Activated CD8-positive, alpha-beta memory T cell treated with anti-CD3 and anti-CD28 coated beads for 36 hours (primary cell): ENCODE measurements at regions not wholly inside any gene's neighbourhood (a gene's known extent, or its start where the extent isn't known, plus 50 kb on each side); places are given as distances from the start of the nearest gene placed in this dataset.
"Not testable (repeated sequence)": the region's sequence is repeated elsewhere in the genome, so short reads cannot be mapped to it uniquely, and the experiment has no call there.

Source experiments
- CTCF ChIA-PET: fragments of 350-600 bp; sonication (Branson Sonifier 250); formaldehyde crosslinking; loops from one replicate; lab custom pipeline; 2021; ENCODE audit warnings: antibody characterized with exemption; lab: Charles Lee
- POLR2A ChIA-PET: fragments of 350-600 bp; sonication (Branson Sonifier 250); formaldehyde crosslinking; loops from one replicate; lab custom pipeline; 2021; ENCODE audit warnings: antibody characterized with exemption; lab: Charles Lee

DNA sequence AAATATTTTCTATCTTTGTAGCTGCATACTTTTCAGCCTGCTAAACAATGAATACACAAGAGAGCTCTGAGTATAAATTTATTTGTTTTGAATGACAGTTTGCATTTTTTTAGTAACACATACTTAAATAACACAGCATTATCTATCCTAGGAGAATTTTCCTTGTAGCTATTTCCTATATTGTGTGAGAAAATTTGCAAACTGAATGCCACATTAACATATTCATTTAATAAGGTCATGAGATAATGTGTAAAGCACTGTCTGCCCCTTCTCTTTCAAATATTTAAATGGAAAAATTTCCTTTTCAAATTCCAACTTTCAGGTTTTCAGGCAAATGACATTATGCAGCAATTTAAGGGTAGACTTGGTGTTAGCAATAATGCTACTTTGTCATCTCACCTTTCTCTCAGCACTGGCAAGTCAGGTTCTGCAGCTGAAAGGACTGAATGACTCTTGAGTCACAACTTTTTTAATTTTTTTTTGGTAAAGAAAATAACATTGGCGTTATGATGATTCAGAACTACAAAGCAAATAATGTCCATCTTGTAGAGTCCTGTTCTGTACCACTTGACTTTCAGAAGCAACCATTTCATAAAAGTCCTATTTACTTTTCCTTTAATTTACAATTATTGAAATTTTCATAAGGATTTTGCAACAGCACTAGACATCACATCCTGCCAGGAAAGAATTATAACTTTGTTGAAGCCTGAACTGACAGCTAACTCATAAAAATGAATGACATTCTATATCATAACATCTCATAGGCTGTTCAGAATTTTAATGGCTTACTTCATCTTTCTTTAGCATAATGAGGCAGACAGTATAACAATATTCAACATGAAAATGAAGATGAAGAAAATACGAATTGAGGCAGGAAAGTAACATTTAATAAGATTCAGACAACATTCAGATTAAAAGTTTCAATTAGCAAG lies 681.6 kb upstream of the SEMA6D start:
- POLR2A ChIA-PET, result no interaction called here

DNA sequence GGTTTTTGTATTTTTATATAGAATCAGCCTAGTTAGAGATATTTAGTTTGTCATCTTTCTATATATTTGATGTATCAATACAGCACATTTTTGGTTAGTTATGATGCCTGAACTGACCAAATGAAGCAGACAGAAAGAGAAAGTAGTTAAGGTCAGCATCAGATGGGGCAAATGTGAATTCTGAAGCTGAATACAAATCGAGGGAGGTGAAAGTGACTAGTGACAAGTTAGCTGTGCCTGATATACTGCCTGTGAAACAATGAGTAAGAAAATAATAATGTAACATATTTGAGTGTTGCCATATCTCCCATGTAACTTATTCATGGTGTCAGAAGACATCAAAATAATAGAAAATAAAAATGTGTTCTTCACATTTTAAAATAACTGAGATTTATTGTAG lies 680.3 kb upstream of the SEMA6D start:
- ChIA-PET POLR2A (no interaction called here), CTCF (no interaction called here)

More for the DNA sequence above, 681.6 kb upstream of the SEMA6D start:
- CTCF ChIA-PET, result no interaction called here

DNA sequence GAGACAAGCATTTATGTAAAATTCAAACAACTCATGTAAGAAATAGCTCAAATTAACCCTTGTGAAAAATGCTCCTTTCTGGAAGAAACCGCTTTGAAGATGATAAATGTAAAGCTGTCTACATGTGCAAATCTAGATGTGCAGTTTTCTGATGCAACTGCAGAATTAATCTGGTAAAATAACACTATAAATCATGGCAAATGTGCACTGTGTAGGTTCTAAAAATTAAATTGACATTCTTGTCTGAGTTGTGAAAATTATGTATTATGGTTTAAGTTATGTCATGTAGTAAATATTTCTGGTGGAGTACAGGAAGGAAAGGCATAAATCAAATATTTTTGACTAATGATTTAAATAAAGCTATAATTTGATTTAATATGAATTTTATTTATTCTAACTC lies 678.1 kb upstream of the SEMA6D start:
- ChIA-PET POLR2A (no interaction called here), CTCF (no interaction called here)

DNA sequence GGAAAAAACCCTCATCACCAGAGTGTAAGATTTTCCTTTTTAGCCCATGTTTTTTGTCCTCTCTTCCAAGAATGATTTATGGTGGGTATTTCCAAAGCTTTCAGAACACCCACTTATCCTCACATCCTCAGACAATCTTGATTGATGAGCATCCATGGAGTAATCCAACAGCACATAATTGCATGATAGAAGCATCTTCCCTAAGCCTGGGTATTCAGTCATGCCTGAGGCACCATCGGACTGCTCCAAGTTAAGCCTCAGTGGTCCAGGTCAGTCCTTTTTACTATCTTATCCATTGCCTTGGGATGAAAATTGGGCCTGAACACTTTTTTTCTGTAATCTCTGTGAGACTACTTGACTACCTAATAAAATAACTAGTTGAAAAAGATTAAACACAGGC lies 676.0 kb upstream of the SEMA6D start:
- POLR2A ChIA-PET, result no interaction called here
- CTCF ChIA-PET, result no interaction called here

DNA sequence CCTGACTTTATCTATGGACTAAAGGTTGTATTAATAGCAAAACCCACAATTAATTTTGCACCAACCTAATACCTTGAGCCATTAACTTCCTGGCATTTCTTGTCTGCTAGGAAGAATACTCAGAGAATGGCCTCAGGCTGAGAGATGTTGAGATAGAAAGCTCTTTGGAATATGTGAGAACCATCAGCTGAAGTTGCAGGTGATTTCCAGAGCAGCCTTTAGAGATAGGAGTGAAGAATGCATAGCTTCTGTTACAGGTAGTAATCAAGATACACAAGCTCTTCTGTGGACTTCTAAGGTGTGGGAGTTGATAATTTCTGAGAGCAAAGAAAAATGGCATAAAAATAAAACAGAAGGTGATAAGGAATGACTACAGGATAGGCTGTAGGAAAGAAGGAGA lies 669.3 kb upstream of the SEMA6D start:
- POLR2A ChIA-PET, CTCF ChIA-PET: not testable (repeated sequence)

DNA sequence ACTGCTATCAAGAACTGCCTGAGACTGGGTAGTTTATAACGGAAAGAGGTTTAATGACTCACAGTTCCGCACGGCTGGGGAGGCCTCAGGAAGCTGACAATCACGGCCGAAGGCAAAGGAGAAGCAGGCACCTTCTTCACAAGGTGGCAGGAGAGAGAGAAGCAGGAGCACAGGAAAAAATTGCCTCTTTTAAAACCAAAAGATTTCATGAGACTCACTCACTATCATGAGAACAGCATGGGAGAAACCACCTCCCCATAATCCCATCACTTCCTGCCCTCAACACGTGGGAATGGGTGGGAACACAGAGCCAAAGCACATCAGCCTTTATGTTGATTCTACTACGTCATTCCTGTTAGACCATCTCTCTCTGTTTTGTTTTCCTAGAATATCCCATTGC lies 650.9 kb upstream of the SEMA6D start:
- POLR2A ChIA-PET, result no interaction called here
- CTCF ChIA-PET, result no interaction called here

DNA sequence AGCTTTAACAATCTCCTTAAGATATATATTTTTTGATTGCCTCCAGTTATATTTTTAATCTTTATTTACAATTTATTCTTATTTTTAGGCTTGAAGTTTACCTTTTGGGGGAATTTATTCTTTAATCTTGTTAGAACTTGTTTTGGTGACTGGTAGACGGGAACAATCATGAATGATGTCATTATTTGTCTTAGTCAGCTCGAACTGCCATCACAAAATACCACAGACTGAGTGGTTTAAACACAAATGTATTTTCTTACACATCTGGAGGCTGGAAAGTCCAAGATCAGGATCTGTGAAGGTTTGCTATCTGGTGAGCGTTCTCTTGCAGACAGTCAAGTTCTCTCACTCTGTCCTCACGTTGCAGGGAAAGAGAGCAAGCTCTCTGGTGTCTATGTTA lies 639.5 kb upstream of the SEMA6D start:
- POLR2A ChIA-PET, CTCF ChIA-PET: not testable (repeated sequence)

DNA sequence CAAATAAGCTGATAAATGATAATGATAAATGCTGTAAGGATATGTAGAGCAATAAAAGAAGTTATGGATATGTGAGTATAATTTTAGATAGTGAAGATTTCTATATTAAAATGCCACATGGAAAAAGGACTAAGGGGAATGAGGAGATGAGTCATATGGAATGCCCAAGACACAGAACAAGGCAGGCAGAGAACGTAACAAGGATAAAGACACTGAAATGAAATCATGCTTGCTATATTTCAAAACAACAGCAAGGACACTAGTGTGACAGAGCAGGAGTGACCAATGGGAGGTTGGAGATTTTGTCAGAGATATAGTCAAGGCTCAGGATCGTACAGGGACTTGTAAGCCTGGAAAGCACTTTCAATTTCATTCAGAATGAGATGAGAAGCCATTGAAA lies 621.5 kb upstream of the SEMA6D start:
- CTCF ChIA-PET, result no interaction called here

DNA sequence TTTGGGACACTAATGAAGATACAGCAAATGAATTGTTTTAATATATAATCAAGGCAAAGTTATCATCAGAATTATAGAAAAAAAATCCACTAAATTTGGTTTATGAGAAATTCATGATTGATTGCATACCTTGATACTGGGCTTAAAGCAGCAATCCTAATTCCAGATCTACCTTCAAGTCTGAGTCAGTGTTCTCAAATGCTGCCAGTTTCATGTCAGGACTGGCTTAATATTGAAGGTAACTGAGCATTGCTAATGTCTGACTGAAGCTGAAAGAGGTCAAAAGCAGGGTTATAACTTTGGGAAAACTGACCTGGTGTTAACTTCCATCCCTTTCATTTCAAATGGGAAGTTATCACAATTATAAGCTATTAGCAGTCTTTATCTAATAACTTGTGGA lies 618.8 kb upstream of the SEMA6D start:
- CTCF ChIA-PET, POLR2A ChIA-PET: not testable (repeated sequence)

More for the DNA sequence above, 621.5 kb upstream of the SEMA6D start:
- POLR2A ChIA-PET, result no interaction called here

DNA sequence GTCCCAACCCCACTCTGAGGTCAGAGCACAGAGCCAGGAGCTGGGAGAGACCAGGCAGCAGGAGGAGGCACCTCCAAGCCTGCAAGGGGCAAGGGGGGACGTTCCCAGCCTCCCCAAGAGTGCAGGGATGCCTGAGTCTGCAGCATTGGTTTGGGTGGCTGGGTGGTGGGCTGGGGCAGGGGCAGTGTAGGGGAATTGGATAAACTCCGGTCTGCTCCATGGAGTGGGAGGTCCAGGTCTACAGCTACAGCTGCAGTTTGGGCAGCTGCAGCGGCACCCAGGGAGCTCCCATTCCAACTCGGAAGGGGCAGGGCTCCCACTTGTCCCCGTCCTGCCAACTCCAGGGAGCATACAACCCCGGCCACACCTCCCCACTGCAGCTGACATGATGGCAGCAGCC lies 617.5 kb upstream of the SEMA6D start:
- POLR2A ChIA-PET, CTCF ChIA-PET: not testable (repeated sequence)

DNA sequence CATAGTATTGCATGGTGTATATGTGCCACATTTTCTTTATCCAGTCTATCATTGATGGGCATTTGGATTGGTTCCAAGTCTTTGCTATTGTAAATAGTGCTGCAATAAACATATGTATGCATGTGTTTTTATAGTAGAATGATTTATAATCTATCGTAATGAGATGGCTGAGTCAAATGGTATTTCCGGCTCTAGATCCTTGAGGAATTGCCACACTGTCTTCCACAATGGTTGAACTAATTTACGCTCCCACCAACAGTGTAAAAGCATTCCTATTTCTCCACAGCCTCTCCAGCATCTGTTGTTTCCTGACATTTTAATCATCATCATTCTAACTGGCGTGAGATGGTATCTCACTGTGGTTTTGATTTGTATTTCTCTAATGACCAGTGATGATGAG lies 608.5 kb upstream of the SEMA6D start:
- POLR2A ChIA-PET, CTCF ChIA-PET: not testable (repeated sequence)

DNA sequence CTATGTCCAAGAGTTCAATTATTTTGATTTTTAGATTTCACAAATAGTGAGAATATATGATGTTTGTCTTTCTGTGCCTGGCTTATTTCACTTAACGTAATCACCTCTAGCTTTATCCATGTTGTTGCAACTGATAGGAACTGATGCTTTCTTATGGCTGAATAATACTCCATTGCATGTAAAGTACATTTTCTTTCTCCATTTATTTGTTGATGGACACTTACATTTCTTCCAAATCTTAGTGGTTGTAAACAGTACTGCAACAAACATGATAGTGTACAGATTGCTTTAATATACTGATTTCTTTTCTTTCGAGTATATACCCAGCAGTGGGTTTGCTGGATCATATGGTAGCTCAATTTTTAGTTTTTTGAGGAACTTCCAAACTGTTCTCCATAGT lies 600.6 kb upstream of the SEMA6D start:
- POLR2A ChIA-PET, result no interaction called here
- CTCF ChIA-PET, result no interaction called here

DNA sequence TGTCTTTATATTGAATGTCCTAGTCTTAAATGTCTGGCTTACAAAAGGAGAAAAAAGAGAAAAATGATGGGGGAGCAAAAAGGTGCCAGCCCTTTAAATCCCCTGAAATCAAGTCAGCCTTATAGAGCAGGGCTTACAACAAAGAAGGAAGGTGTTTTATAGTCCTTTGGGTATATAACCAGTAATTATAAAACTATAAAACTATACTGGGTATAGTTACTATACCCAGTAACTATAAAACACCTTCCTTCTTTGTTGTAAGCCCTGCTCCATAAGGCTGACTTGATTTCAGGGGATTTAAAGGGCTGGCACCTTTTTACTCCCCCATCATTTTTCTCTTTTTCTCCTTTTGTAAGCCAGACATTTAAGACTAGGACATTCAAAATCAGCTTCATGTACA lies 598.0 kb upstream of the SEMA6D start:
- CTCF ChIA-PET, result no interaction called here
- POLR2A ChIA-PET, result no interaction called here

DNA sequence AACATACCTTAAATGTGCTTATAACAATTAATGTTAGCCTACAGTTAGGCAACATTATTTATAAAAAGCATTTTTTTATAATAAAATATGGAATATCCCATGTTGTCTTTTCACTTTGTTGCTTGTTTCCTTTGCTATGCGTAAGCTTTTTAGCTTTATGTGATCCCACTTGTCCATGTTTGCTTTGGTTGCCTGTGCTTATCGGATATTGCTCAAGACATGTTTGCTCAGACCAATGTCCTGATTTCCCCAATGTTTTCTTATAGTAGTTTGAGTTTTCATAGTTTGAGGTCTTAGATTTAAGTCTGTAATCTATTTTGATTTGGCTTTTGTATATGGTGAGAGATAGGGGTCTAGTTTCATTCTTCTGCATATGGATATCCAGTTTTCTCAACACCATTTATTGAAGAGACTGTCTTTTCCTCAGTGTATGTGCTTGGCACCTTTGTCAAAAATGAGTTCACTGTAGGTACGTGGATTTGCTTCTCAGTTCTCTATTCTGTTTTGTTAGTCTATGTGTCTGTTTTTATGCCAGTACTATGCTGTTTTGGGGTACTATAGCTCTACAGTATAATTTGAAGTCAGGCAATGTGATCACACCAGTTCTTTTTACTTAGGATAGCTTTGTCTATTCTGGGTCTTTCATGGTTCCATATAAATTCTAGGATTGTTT lies 592.7 kb upstream of the SEMA6D start:
- ChIA-PET POLR2A (no interaction called here), CTCF (no interaction called here)

DNA sequence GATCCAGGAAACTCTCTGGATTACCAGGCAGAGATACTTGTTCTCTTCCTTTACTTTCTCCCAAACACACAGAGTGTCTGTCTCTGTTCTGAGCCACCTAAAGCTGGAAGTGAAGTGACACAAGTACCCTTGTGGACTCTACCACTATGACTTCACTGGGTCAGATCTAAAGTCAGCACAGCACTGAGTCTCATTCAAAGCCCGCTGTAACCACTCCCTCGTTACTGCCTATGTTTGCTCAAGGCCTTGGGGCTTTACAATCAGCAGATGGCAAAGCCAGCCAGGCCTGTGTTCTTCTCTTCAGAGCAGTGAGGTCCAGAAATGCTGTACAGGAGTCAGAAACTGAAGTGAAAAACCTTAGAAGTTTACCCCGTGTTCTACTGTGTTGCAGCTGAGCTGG lies 588.3 kb upstream of the SEMA6D start:
- ChIA-PET POLR2A (no interaction called here), CTCF (no interaction called here)

DNA sequence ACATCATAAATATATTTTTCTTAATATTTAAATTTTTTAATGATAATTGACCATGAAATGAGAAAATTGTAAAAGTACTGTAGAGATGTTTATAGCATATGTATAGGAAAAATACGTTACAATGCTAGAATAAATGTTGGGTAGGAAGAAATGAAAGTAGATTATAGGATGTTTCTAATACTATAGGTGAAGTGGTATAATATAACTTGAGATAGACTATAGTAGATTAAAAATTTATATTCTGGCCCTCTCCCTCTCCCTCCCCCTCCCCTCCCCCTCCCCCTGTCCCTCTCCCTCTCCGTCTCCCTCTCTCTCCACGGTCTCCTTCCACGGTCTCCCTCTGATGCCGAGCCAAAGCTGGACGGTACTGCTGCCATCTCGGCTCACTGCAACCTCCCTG lies 585.9 kb upstream of the SEMA6D start:
- CTCF ChIA-PET, POLR2A ChIA-PET: not testable (repeated sequence)

DNA sequence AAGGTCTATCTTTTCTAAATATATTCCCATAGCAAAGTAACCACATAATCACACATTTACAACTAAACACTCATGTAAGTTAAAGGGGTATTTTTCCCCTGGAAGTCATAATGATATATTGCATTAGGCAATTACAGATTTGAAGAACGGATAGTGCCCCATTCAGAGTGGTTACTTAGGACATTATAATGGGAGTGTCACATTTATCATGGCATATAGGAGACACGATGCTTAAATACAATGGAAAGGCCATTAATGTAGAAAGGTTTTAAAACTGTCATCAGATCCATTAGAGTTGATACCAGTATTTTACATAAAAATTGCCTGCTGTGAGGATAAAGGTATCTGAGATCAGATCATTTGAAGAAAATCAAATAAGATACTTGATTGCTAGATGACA lies 582.0 kb upstream of the SEMA6D start:
- CTCF ChIA-PET, result no interaction called here
- POLR2A ChIA-PET, result no interaction called here

DNA sequence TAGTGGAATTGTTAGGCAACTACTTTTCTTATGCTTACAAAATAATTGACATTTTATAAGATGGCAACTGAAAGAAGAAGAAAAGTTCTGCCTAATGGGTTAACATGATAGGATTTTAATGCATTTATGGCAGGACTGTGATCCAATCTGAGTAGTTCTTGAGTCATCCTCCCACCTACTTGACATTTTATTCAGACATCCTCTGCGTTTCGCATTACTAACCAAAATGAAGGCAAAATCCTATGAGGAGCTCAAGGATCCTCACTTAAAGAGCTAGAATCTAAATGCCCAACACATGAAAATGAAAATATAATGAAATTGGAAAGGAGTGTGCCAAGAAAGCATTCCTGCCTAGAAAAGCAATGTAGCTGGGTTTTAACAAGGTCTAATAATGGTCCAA lies 581.1 kb upstream of the SEMA6D start:
- POLR2A ChIA-PET, result no interaction called here
- CTCF ChIA-PET, result no interaction called here

DNA sequence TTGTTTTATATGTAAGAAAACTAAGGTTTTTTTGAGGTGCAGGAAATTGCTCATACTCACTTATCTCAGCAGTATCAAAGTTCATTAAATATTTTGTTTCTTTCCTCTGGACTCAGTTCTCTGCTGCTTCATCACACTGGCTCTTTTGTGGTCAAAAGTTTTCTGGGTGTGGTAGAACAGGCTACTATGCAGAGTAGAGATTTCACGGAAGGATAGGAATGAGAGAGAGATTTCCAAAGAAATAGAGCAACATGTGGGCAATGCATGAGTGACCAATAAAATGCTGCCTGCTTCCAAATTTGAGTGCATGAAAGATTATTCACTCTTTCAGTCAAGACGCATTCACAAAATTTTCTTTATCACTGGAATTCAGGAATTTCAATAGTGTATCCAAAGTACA lies 577.3 kb upstream of the SEMA6D start:
- ChIA-PET POLR2A (no interaction called here), CTCF (no interaction called here)

DNA sequence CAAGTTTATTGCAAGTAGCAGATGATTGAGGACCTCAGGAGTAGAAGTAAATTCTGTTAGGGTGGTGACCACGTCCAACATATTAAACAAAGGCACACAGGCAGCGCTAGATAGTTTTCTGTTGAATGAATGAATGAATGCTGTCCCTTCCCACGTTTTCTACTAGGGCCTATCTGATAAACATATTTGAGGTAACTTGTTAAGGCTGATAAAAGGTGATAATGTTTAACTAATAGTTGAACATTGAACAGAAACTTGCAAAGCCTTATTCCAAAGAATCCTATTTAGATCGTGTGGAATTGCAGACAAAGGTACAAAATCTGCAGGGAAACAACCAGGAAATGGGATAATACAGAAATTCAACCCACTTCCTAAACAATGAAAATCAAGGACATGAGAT lies 559.5 kb upstream of the SEMA6D start:
- CTCF ChIA-PET, result no interaction called here
- POLR2A ChIA-PET, result no interaction called here

DNA sequence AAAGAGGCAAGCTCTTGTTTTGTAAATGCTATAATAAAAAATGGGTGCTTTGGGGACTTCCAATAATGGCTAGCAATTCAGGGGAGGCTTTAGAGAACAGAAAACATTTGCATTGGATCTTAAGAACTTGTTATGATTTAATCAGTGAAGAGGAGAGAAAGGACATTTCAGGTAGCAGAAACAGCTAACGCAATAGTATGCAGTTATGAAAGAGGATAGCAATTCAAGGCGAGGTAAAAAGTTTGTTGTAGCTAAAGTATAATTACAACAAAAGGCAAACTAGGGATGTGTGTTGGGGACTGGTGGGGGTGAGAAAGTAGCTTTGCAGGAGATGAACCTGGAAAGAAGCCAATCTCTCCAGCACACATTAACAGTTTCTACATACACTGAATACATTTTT lies 558.7 kb upstream of the SEMA6D start:
- ChIA-PET CTCF (no interaction called here), POLR2A (no interaction called here)
